Vagina (tissue), 2 donors: ENCODE measurements at regions not wholly inside any gene's neighbourhood (a gene's known extent, or its start where the extent isn't known, plus 50 kb on each side); places are given as distances from the start of the nearest gene placed in this dataset.

Source experiments
- DNase-seq, 2 donors: peaks; one replicate each; pipeline ENCODE4 v3.0.0-alpha.2; 2017; ENCODE audit errors: extremely low spot score in 2 of 2
- H3K27ac ChIP-seq: fragments of 200-600 bp; sonication (generic); one replicate; pipeline ENCODE4 v1.5.1; 2019
- H3K27me3 ChIP-seq: fragments of 200-600 bp; sonication (generic); one replicate; pipeline ENCODE4 v1.5.1; 2019
- H3K36me3 ChIP-seq, 2 donors: fragments of 200-600 bp; sonication (generic); one replicate each; pipeline ENCODE4 v1.5.1; 2017 to 2019
- H3K4me1 ChIP-seq: fragments of 200-600 bp; sonication (generic); one replicate; pipeline ENCODE4 v1.5.1; 2019
- H3K4me3 ChIP-seq, 2 donors: fragments of 200-600 bp; sonication (generic); 1 replicate in 1 of 2; 2 replicates in 1 of 2; pipeline ENCODE4 v1.5.1; 2016 to 2019
- H3K9me3 ChIP-seq: fragments of 200-600 bp; sonication (generic); one replicate; pipeline ENCODE4 v1.5.1; 2019
- POLR2A ChIP-seq, 2 donors: fragments of 450-650 bp; IDR thresholded peaks; one replicate each; pipeline ENCODE4 v1.6.1; 2017; ENCODE audit warnings: antibody characterized with exemption in 2 of 2, mild to moderate bottlenecking in 2 of 2, moderate library complexity in 2 of 2
- POLR2AphosphoS5 ChIP-seq, 2 donors: sonication (generic); formaldehyde crosslinking; IDR thresholded peaks; one replicate each; pipeline ENCODE4 v1.9.0; 2017; ENCODE audit warnings: antibody characterized with exemption in 2 of 2, mild to moderate bottlenecking in 2 of 2, low read depth in 1 of 2; ENCODE audit not compliant: insufficient read depth in 1 of 2
- intact Hi-C: fragments of 100-400 bp; cut with DNase I; formaldehyde crosslinking; loops from one replicate; pipeline ENCODE4 v1.15.1; 2023
- TF ChIP-seq, protein P1 (sequence below), 3 experiments: fragments of 450-650 bp in 2 of 3; fragments of 200-600 bp in 1 of 3; sonication (generic) in 1 of 3; IDR thresholded peaks; one replicate each; pipeline ENCODE4 v1.5.1; 2017 to 2019; ENCODE audit warnings: antibody characterized with exemption in 3 of 3, mild to moderate bottlenecking in 2 of 3, moderate library complexity in 2 of 3

DNA sequence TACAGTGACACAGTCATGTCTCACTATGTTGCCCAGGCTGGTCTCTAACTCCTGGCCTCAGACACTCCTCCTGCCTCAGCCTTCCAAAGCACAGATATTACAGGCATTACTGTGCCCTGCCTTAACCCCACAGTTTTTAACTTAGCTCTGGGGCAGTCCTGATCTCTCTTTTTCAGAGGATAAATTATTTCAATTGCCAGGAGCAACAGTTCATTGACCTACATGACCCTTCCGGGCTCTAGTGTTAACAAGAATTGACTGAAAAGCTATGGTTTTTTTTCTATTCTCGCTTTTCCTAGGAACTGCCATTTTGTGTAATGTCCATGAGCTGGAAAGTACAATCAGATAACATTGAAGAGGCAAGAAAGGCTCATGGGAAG is 92.8 kb downstream of the HNRNPLL start:
- Histone ChIP-seq H3K9me3 (no peaks in the 10 kb centered on the region), H3K27me3 (no peaks in the 10 kb centered on the region), H3K4me3 (no peak overlapping the region), H3K36me3 (no peaks in the 10 kb centered on the region), H3K4me1 (peaks cover 23% of the 10 kb centered on the region), H3K27ac (no peak overlapping the region)
- no peak for DNase-seq
- intact Hi-C loops: no loop called here
- TF ChIP-seq POLR2AphosphoS5 (IDR thresholded peaks at IDR 0.05; ENCODE audit: insufficient read depth in 1 of 2, low read depth in 1 of 2) (no peak), POLR2A (IDR thresholded peaks at IDR 0.05) (no peak)
- TF ChIP-seq, protein P1, sequence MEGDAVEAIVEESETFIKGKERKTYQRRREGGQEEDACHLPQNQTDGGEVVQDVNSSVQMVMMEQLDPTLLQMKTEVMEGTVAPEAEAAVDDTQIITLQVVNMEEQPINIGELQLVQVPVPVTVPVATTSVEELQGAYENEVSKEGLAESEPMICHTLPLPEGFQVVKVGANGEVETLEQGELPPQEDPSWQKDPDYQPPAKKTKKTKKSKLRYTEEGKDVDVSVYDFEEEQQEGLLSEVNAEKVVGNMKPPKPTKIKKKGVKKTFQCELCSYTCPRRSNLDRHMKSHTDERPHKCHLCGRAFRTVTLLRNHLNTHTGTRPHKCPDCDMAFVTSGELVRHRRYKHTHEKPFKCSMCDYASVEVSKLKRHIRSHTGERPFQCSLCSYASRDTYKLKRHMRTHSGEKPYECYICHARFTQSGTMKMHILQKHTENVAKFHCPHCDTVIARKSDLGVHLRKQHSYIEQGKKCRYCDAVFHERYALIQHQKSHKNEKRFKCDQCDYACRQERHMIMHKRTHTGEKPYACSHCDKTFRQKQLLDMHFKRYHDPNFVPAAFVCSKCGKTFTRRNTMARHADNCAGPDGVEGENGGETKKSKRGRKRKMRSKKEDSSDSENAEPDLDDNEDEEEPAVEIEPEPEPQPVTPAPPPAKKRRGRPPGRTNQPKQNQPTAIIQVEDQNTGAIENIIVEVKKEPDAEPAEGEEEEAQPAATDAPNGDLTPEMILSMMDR (IDR thresholded peaks at IDR 0.05): no peak

DNA sequence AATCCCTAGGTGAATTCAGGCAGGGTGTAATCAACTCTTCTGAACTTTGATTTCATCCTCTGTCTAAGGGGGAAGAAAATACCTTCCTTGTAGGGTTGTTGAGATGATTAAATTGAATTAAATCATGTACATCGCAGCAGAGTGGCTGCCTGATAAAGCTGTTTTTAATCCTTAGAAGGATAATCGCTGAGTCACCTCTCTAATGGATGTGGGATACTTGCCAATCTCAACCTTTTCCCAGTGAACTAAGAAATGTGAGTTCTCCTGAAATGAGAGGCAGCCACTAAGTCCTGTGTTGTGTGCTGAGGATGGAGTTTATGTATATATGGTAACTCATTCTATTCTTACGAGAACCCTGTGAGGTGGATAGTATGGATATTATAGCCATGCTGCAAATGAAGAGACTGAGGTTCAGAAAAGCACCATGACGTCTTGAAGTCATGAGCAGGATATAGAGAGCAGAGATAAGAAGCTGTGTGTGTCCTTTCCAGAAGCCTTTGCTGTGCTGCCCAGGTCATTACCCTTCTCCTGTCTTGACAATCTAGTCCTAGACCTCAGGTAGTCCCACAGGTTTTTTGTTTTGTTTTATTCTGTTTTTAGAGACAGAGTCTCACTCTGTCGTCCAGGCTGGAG is 93.3 kb downstream of the HNRNPLL start:
- intact Hi-C loops: no loop called here
- Histone ChIP-seq H3K27ac (peak overlapping the region; percentile 59), H3K36me3 (no peaks in the 10 kb centered on the region), H3K4me3 (no peak overlapping the region), H3K27me3 (no peaks in the 10 kb centered on the region), H3K4me1 (peaks cover 23% of the 10 kb centered on the region), H3K9me3 (no peaks in the 10 kb centered on the region)
- TF ChIP-seq, protein P1 (IDR thresholded peaks at IDR 0.05): no peak
- no peak for TF ChIP-seq POLR2A (IDR thresholded peaks at IDR 0.05)
- peak in 1 of 2 donors; percentile 24 for TF ChIP-seq POLR2AphosphoS5 (IDR thresholded peaks at IDR 0.05; ENCODE audit: insufficient read depth in 1 of 2, low read depth in 1 of 2)
- DNase-seq: no peak

DNA sequence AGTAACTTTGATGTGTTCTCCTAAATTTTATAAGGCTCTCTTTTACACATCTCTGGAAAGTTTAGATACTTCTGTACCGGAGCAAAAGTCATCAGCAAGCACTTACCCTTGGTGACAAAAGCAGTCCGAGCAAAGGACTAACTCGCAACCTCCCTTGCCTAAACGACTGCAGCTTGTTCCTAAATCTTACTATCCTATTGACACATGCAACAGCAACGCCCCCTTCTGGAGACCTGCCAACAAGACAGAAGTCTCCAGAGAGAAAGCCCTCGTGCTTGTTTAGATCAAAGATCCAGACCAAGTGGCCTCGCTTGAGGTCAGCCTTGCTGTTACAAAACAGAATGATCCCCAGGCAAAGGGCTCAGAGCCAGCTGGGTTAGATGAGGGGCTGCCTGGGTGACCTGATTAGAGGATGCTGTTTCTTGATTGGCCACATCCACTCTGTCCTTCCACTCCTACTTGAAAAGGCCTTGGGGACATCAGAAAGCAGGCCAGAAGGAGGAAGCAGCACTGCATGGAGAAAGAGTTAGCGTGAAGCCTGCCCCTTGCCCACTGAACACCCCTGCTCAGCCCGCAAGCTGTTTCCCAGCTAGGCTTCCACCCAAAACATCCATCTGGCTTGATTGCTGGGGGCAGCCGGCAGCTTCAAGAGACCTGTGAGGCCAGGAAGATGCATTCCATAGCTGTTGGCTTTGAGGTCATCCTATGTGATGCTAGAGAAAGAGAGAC is 94.3 kb downstream of the HNRNPLL start:
- intact Hi-C loops: no loop called here
- TF ChIP-seq POLR2A (IDR thresholded peaks at IDR 0.05) (no peak), POLR2AphosphoS5 (IDR thresholded peaks at IDR 0.05; ENCODE audit: insufficient read depth in 1 of 2, low read depth in 1 of 2) (peak in 1 of 2 donors; percentile 34)
- TF ChIP-seq, protein P1 (IDR thresholded peaks at IDR 0.05): peak in 1 of 3 experiments; percentile 25
- H3K9me3 ChIP-seq: no peaks in the 10 kb centered on the region
- H3K36me3 ChIP-seq: no peaks in the 10 kb centered on the region
- no peak overlapping the region for H3K4me3 ChIP-seq
- H3K27me3 ChIP-seq: no peaks in the 10 kb centered on the region
- peaks cover 23% of the 10 kb centered on the region for H3K4me1 ChIP-seq
- DNase-seq: no peak
- H3K27ac ChIP-seq: peak overlapping the region; percentile 59

DNA sequence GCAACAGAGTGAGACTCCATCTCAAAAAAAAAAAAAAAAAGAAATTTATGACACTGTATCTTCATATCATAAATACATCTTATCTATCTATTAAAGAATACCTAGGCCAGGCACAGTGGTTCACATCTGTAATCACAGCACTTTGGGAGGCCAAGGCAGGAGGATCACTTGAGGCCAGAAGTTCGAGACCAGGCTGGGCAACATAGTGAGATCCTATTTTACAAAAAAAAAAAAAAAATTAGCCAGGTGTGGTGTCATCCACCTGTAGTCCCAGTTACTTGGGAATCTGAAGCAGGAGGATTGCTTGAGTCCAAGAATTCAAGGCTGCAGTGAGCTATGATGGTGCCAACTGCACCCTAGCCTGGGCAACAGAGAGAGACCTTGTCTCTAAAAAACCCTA is 95.0 kb downstream of the HNRNPLL start:
- Histone ChIP-seq H3K9me3 (no peaks in the 10 kb centered on the region), H3K27ac (no peak overlapping the region), H3K4me3 (no peak overlapping the region), H3K27me3 (no peaks in the 10 kb centered on the region), H3K4me1 (peaks cover 23% of the 10 kb centered on the region), H3K36me3 (no peaks in the 10 kb centered on the region)
- TF ChIP-seq POLR2AphosphoS5 (IDR thresholded peaks at IDR 0.05; ENCODE audit: insufficient read depth in 1 of 2, low read depth in 1 of 2): no peak
- TF ChIP-seq, protein P1 (IDR thresholded peaks at IDR 0.05): no peak
- no peak for TF ChIP-seq POLR2A (IDR thresholded peaks at IDR 0.05)
- no peak for DNase-seq
- intact Hi-C loops: no loop called here

DNA sequence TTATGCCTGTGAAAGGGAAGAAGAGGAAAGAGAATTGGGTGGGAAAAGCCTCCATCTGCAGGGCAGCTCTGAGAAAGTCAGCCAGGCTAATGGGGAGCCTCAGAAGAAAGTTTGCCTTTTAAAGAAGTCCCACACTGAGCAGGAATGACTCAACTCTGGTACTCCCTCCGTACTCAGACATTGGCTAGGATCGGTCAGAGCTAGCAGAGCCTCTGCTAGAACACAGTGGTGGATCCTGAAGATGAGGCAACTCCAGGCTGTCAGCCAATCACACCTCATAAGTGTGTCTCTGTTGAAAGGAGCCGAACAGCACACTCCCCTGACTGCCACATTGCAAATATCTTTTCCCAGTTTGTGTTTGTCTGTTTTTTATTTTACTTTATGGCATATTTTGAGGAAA is 96.9 kb downstream of the HNRNPLL start:
- intact Hi-C loops: no loop called here
- peak in 1 of 2 donors; percentile 91 for DNase-seq
- no peak overlapping the region for H3K4me3 ChIP-seq
- no peaks in the 10 kb centered on the region for H3K36me3 ChIP-seq
- no peaks in the 10 kb centered on the region for H3K27me3 ChIP-seq
- no peak for TF ChIP-seq POLR2A (IDR thresholded peaks at IDR 0.05)
- TF ChIP-seq, protein P1 (IDR thresholded peaks at IDR 0.05): no peak
- TF ChIP-seq POLR2AphosphoS5 (IDR thresholded peaks at IDR 0.05; ENCODE audit: insufficient read depth in 1 of 2, low read depth in 1 of 2): peak; percentile 13 to 80
- peaks cover 23% of the 10 kb centered on the region for H3K4me1 ChIP-seq
- no peaks in the 10 kb centered on the region for H3K9me3 ChIP-seq
- peak overlapping the region; percentile 51 for H3K27ac ChIP-seq
